ENCODE measurements at regions not wholly inside any gene's neighbourhood (a gene's known extent, or its start where the extent isn't known, plus 50 kb on each side); places are given as distances from the start of the nearest gene placed in this dataset.

DNA sequence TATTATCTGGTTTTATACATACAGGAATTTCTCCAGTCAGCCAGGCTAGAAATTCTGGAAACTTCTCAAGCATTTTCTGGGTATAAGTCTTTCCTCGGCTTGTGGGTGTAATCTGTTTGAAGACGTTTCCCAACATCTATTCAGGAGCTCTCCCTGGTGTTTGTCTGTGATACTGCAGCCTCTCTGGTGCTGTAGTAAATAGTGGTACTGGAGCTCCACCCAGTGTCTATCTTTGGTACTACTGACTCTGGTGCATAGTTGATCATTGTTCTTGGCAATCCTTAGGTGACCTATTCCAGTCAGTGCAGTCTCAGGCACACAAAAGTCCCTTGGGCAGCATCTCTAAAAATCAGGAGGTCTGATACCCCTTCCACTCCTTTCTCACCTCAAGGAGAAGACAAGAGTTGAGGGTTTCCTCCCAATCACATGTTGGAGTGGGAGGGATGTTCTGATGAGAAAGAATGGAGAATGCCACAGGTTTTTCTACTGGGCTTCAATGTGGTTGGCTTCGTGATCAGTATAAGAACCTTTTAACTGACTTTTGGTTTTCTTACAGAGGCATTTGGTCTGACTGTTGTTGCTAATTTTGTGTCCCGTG, 115.5 kb downstream of the CYSLTR2 start (continued):
- no peak for TF ChIP-seq ZNF280D (CRISPR knock-in tag; IDR thresholded peaks at IDR 0.05)
- 0 out of 2 replicates have a peak, but pooled peaks have one; percentile 20 for TF ChIP-seq POGZ (CRISPR knock-in tag; IDR thresholded peaks at IDR 0.05)
- no peak for TF ChIP-seq ZNF879 (CRISPR knock-in tag; IDR thresholded peaks at IDR 0.05)
- no peak for TF ChIP-seq ZNF883 (CRISPR knock-in tag; IDR thresholded peaks at IDR 0.05; ENCODE audit: not compliant biosample characterization)
- TF ChIP-seq SMAD3 (CRISPR knock-in tag; IDR thresholded peaks at IDR 0.05): peak; percentile 47; the same call in 1 of the 2 replicates
- no peak for TF ChIP-seq ZBTB26 (CRISPR knock-in tag; IDR thresholded peaks at IDR 0.05; ENCODE audit: borderline replicate concordance)
- peak; percentile 65; the same call in 1 of the 2 replicates for TF ChIP-seq IRF2 (CRISPR knock-in tag; IDR thresholded peaks at IDR 0.05)
- TF ChIP-seq ZNF367 (CRISPR knock-in tag; IDR thresholded peaks at IDR 0.05; ENCODE audit: borderline replicate concordance): no peak
- TF ChIP-seq ZNF781 (CRISPR knock-in tag; IDR thresholded peaks at IDR 0.05; ENCODE audit: borderline replicate concordance, not compliant biosample characterization): peak; percentile 43
- TF ChIP-seq CBX1 (IDR thresholded peaks at IDR 0.05; ENCODE audit: low read depth): peak; percentile 41
- TF ChIP-seq RXRB (CRISPR knock-in tag; IDR thresholded peaks at IDR 0.05; ENCODE audit: borderline replicate concordance): peak; percentile 80
- TF ChIP-seq MED1 (CRISPR knock-in tag; IDR thresholded peaks at IDR 0.05): 0 out of 2 replicates have a peak, but pooled peaks have one; percentile 36

Data from HepG2 (cell line).